ENCODE measurements at regions not wholly inside any gene's neighbourhood (a gene's known extent, or its start where the extent isn't known, plus 50 kb on each side); places are given as distances from the start of the nearest gene placed in this dataset.
"Not testable (repeated sequence)": the region's sequence is repeated elsewhere in the genome, so short reads cannot be mapped to it uniquely, and the experiment has no call there.

- no peak for DNase-seq (ENCODE audit: low read depth, low spot score)
- in situ Hi-C loops (cut with HindIII; ENCODE audit: low pct_unique_long_range_greater_than_20kb, low sequenced_read_pairs) (no loop called here), intact Hi-C loops (cut with micrococcal nuclease; ENCODE audit: unreplicated experiment) (no loop called here)
- ATAC-seq: no peak
- no peak for TF ChIP-seq POLR2AphosphoS5 (IDR thresholded peaks at IDR 0.05; ENCODE audit: low read depth, low read length)
- CTCF ChIA-PET: no interaction called here
- BruUV-seq (replicated peaks): no TSS peak
- no peaks in the 10 kb centered on the region for H3K36me3 ChIP-seq (ENCODE audit: control insufficient read depth, insufficient read depth, low read length)
- no peaks in the 10 kb centered on the region for H3K9me3 ChIP-seq (ENCODE audit: control insufficient read depth, insufficient read depth, low read depth, low read length)
- H3K27ac ChIP-seq (ENCODE audit: low read length): no peak overlapping the region
- no peaks in the 10 kb centered on the region for H3K4me1 ChIP-seq (ENCODE audit: control insufficient read depth, insufficient read depth, low read length)
- POLR2A ChIA-PET: no interaction called here
- H3K27me3 ChIP-seq (ENCODE audit: control insufficient read depth, insufficient read depth, low read length): no peaks in the 10 kb centered on the region
- no peak overlapping the region for H3K4me3 ChIP-seq (ENCODE audit: low read depth in 2 of 2, low read length in 2 of 2)
These were observed 334.2 kb upstream of the SGCG start for GRCh38 chr13:22846551-22846950.

GRCh38 chr13:22848539-22849052 is 332.2 kb upstream of the SGCG start:
- CTCF ChIA-PET: no interaction called here
- Histone ChIP-seq H3K36me3 (ENCODE audit: control insufficient read depth, insufficient read depth, low read length) (no peaks in the 10 kb centered on the region), H3K27me3 (ENCODE audit: control insufficient read depth, insufficient read depth, low read length) (no peaks in the 10 kb centered on the region), H3K27ac (ENCODE audit: low read length) (no peak overlapping the region), H3K9me3 (ENCODE audit: control insufficient read depth, insufficient read depth, low read depth, low read length) (no peaks in the 10 kb centered on the region), H3K4me1 (ENCODE audit: control insufficient read depth, insufficient read depth, low read length) (no peaks in the 10 kb centered on the region), H3K4me3 (ENCODE audit: low read depth in 2 of 2, low read length in 2 of 2) (no peak overlapping the region)
- no peak for DNase-seq (ENCODE audit: low read depth, low spot score)
- BruUV-seq (replicated peaks): no TSS peak
- intact Hi-C loops (cut with micrococcal nuclease; ENCODE audit: unreplicated experiment): no loop called here
- TF ChIP-seq CTCF (IDR thresholded peaks at IDR 0.05) (no peak), SIN3A (IDR thresholded peaks at IDR 0.05; ENCODE audit: borderline replicate concordance, insufficient read depth, low read depth, low read length) (no peak), REST (IDR thresholded peaks at IDR 0.05; ENCODE audit: insufficient read depth in 1 of 2, low read depth in 2 of 2, low read length in 1 of 2) (no peak), TCF7L2 (IDR thresholded peaks at IDR 0.05; ENCODE audit: low read depth, low read length) (no peak)
- ATAC-seq: no peak
- POLR2A ChIA-PET: no interaction called here
- in situ Hi-C loops (cut with HindIII; ENCODE audit: low pct_unique_long_range_greater_than_20kb, low sequenced_read_pairs): no loop called here

GRCh38 chr13:22855926-22856325 is 324.9 kb upstream of the SGCG start:
- Histone ChIP-seq H3K9me3 (ENCODE audit: control insufficient read depth, insufficient read depth, low read depth, low read length) (no peaks in the 10 kb centered on the region), H3K27ac (ENCODE audit: low read length) (no peak overlapping the region), H3K27me3 (ENCODE audit: control insufficient read depth, insufficient read depth, low read length) (no peaks in the 10 kb centered on the region), H3K4me1 (ENCODE audit: control insufficient read depth, insufficient read depth, low read length) (no peaks in the 10 kb centered on the region), H3K4me3 (ENCODE audit: low read depth in 2 of 2, low read length in 2 of 2) (no peak overlapping the region), H3K36me3 (ENCODE audit: control insufficient read depth, insufficient read depth, low read length) (no peaks in the 10 kb centered on the region)
- ChIA-PET CTCF (no interaction called here), POLR2A (no interaction called here)
- TF ChIP-seq SIN3A (IDR thresholded peaks at IDR 0.05; ENCODE audit: borderline replicate concordance, insufficient read depth, low read depth, low read length): no peak
- no peak for TF ChIP-seq TCF7L2 (IDR thresholded peaks at IDR 0.05; ENCODE audit: low read depth, low read length)
- no peak for TF ChIP-seq REST (IDR thresholded peaks at IDR 0.05; ENCODE audit: insufficient read depth in 1 of 2, low read depth in 2 of 2, low read length in 1 of 2)
- TF ChIP-seq CTCF (IDR thresholded peaks at IDR 0.05): no peak
- no peak for TF ChIP-seq POLR2AphosphoS5 (IDR thresholded peaks at IDR 0.05; ENCODE audit: low read depth, low read length)
- DNase-seq (ENCODE audit: low read depth, low spot score) (no peak), ATAC-seq (no peak)
- intact Hi-C loops (cut with micrococcal nuclease; ENCODE audit: unreplicated experiment) (no loop called here), in situ Hi-C loops (cut with HindIII; ENCODE audit: low pct_unique_long_range_greater_than_20kb, low sequenced_read_pairs) (no loop called here)
- BruUV-seq (replicated peaks): no TSS peak

GRCh38 chr13:22858980-22859379 is 321.8 kb upstream of the SGCG start:
- ATAC-seq; H3K36me3 ChIP-seq (ENCODE audit: control insufficient read depth, insufficient read depth, low read length); DNase-seq (ENCODE audit: low read depth, low spot score); intact Hi-C loops (cut with micrococcal nuclease; ENCODE audit: unreplicated experiment); H3K4me3 ChIP-seq (ENCODE audit: low read depth in 2 of 2, low read length in 2 of 2); H3K4me1 ChIP-seq (ENCODE audit: control insufficient read depth, insufficient read depth, low read length); H3K9me3 ChIP-seq (ENCODE audit: control insufficient read depth, insufficient read depth, low read depth, low read length); H3K27ac ChIP-seq (ENCODE audit: low read length); POLR2A ChIA-PET; H3K27me3 ChIP-seq (ENCODE audit: control insufficient read depth, insufficient read depth, low read length); in situ Hi-C loops (cut with HindIII; ENCODE audit: low pct_unique_long_range_greater_than_20kb, low sequenced_read_pairs); CTCF ChIA-PET; BruUV-seq (replicated peaks): not testable (repeated sequence)
